Ishikawa (cell line): ENCODE measurements at regions not wholly inside any gene's neighbourhood (a gene's known extent, or its start where the extent isn't known, plus 50 kb on each side); places are given as distances from the start of the nearest gene placed in this dataset.

Experiments
- CREB1 ChIP-seq: IDR thresholded peaks from 2 replicates; pipeline ENCODE4 v1.6.1; 2012; ENCODE audit warnings: low read depth
- EP300 ChIP-seq: IDR thresholded peaks from 2 replicates; pipeline ENCODE4 v1.6.1; 2012; ENCODE audit warnings: borderline replicate concordance
- MAX ChIP-seq: IDR thresholded peaks from 2 replicates; pipeline ENCODE4 v1.6.1; 2012
- RAD21 ChIP-seq: IDR thresholded peaks from 2 replicates; pipeline ENCODE4 v1.6.1; 2012; ENCODE audit warnings: low read depth
- REST ChIP-seq: IDR thresholded peaks from 2 replicates; pipeline ENCODE4 v1.6.1; 2012; ENCODE audit warnings: low read depth, mild to moderate bottlenecking
- TAF1 ChIP-seq: IDR thresholded peaks from 2 replicates; pipeline ENCODE4 v1.6.1; 2012; ENCODE audit warnings: low read depth, mild to moderate bottlenecking
- TEAD4 ChIP-seq: IDR thresholded peaks from 2 replicates; pipeline ENCODE4 v1.6.1; 2012
- ZBTB7A ChIP-seq: IDR thresholded peaks from 2 replicates; pipeline ENCODE4 v1.6.1; 2012; ENCODE audit warnings: low read depth

DNA sequence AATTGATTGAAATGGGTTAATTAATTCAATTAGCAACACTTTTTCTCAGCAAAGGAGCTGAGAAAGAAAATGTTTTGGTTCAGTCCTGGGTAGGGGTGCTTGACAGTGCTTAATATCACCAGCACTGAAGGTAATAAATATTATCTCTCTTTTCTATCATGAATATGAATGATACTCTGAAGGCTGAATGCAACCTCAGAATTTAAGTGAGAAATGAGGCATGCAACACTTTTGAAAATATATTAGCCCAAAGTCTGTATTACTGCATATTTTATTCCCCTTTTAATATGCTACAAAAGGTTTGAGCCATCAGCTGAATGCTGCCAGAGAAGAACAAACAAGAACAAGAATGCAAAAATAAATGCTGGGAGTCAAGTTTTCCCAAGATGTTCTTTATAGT, 52.0 kb upstream of the SAMSN1 start:
- TF ChIP-seq TAF1 = no peak
- TF ChIP-seq REST = no peak
- TF ChIP-seq CREB1 = no peak
- TF ChIP-seq RAD21 = no peak
- TF ChIP-seq EP300 = no peak
- TF ChIP-seq MAX = no peak
- no peak for TF ChIP-seq ZBTB7A
- no peak for TF ChIP-seq TEAD4
